ENCODE measurements at regions not wholly inside any gene's neighbourhood (a gene's known extent, or its start where the extent isn't known, plus 50 kb on each side); places are given as distances from the start of the nearest gene placed in this dataset.

- no peak for DNase-seq
These were observed 52.7 kb upstream of the ZDHHC17 start for GRCh38 chr12:76711241-76711640.

GRCh38 chr12:76713130-76713529 lies 50.8 kb upstream of the ZDHHC17 start:
- no peak for DNase-seq

DNA sequence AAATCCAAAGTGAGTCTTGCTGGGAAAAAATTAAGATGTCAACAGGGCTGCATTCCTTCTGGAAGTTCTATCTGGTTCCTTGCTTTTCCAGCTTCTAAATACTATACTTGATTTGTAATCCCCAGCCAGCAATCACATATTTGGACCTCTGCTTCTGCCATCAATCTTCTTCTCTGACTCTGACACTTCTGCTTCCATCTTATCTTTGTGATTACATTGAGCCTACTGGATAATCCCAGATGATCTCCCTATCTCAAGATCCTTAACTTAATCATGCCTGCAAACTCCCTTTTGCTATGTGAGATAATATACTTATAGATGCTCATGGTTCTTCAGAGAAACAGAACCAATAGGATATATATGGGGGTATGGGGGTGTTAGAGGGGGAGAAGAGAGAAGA lies 49.9 kb upstream of the ZDHHC17 start:
- DNase-seq = no peak

Measured in activated CD4-positive, alpha-beta T cell treated with anti-CD3 and anti-CD28 coated beads, Interleukin-10, Interleukin-2, amounts not matched to agents 100 ng/mL and 50 ng/mL, durations not matched to agents 16 hours and 8 hours (primary cell).